SK-N-SH (cell line): ENCODE measurements at regions not wholly inside any gene's neighbourhood (a gene's known extent, or its start where the extent isn't known, plus 50 kb on each side); places are given as distances from the start of the nearest gene placed in this dataset.

Source experiments
- CTCF ChIA-PET: fragments of 300-600, 350-600 bp; formaldehyde crosslinking; extraction: SDS; loops from one replicate; lab custom pipeline; 2021; lab: Yijun Ruan, JAX
- POLR2A ChIA-PET: fragments of 350-600 bp; sonication (Branson Sonifier 250); formaldehyde crosslinking; extraction: SDS; loops from one replicate; lab custom pipeline; 2020; ENCODE audit warnings: antibody characterized with exemption, inconsistent platforms; lab: Yijun Ruan, JAX
- DNase-seq: peaks from one replicate; pipeline ENCODE4 v3.0.0; 2012
- H2AFZ ChIP-seq: fragments of 200-600 bp; sonication (generic); 2 replicates; pipeline ENCODE4 v1.8.1; 2016; ENCODE audit warnings: antibody characterized with exemption, mild to moderate bottlenecking, low read depth
- H3F3A ChIP-seq: fragments of 200-600 bp; sonication (generic); replicated peaks from 2 replicates; pipeline ENCODE3; 2016; ENCODE audit warnings: antibody characterized with exemption, mild to moderate bottlenecking; ENCODE audit not compliant: insufficient read depth
- H3K27ac ChIP-seq, 2 experiments: fragments of 200-500 bp in 1 of 2; fragments of 200-600 bp in 1 of 2; sonication (Bioruptor generic) in 1 of 2; sonication (generic), shearing (Covaris generic) in 1 of 2; 2 replicates each; pipeline versions ENCODE4 v1.5.1 to v1.6.1; 2014 to 2016; ENCODE audit warnings: low read depth in 2 of 2, inconsistent platforms in 1 of 2, low read length in 1 of 2, mild to moderate bottlenecking in 1 of 2, mixed read lengths in 1 of 2
- H3K27me3 ChIP-seq: fragments of 200-600 bp; sonication (generic), shearing (Covaris generic); 2 replicates; pipeline ENCODE4 v1.6.1; 2016; ENCODE audit warnings: mixed run types; ENCODE audit not compliant: insufficient read depth
- H3K36me3 ChIP-seq, 2 experiments: fragments of 200-500 bp in 1 of 2; fragments of 200-600 bp in 1 of 2; sonication (Bioruptor generic) in 1 of 2; sonication (generic) in 1 of 2; replicated peaks in 1 of 2; 2 replicates each; pipeline versions ENCODE3 to v1.5.1; 2014 to 2016; ENCODE audit warnings: low read length in 1 of 2, mild to moderate bottlenecking in 1 of 2; ENCODE audit not compliant: insufficient read depth in 2 of 2, control insufficient read depth in 1 of 2
- H3K4me1 ChIP-seq, 2 experiments: fragments of 200-500 bp in 1 of 2; fragments of 200-600 bp in 1 of 2; sonication (Bioruptor generic) in 1 of 2; sonication (generic), shearing (Covaris generic) in 1 of 2; 2 replicates each; pipeline versions ENCODE4 v1.5.1 to v1.6.1; 2014 to 2016; ENCODE audit warnings: low read depth in 1 of 2, low read length in 1 of 2, mixed run types in 1 of 2; ENCODE audit not compliant: insufficient read depth in 2 of 2, control insufficient read depth in 1 of 2
- H3K4me2 ChIP-seq: fragments of 200-600 bp; sonication (generic), shearing (Covaris generic); 2 replicates; pipeline ENCODE4 v1.6.1; 2017; ENCODE audit warnings: mixed run types
- H3K4me3 ChIP-seq, 2 experiments: fragments of 200-500 bp in 1 of 2; fragments of 200-600 bp in 1 of 2; sonication (Bioruptor generic) in 1 of 2; sonication (generic), shearing (Covaris generic) in 1 of 2; 2 replicates each; pipeline versions ENCODE4 v1.5.1 to v1.8.1; 2014 to 2016; ENCODE audit warnings: low read depth in 2 of 2, inconsistent platforms in 1 of 2, low read length in 1 of 2, mild to moderate bottlenecking in 1 of 2, mixed read lengths in 1 of 2, moderate library complexity in 1 of 2
- H3K79me2 ChIP-seq: fragments of 200-600 bp; sonication (generic); 2 replicates; pipeline ENCODE4 v1.8.1; 2017; ENCODE audit warnings: mild to moderate bottlenecking; ENCODE audit not compliant: insufficient read depth
- H3K9ac ChIP-seq: fragments of 200-600 bp; sonication (generic); 2 replicates; pipeline ENCODE4 v1.6.1; 2017; ENCODE audit warnings: mixed run types
- H3K9me2 ChIP-seq: fragments of 200-600 bp; sonication (generic); 2 replicates; pipeline ENCODE4 v1.6.1; 2017; ENCODE audit warnings: mixed run types
- H3K9me3 ChIP-seq: fragments of 200-600 bp; sonication (generic); 2 replicates; pipeline ENCODE4 v1.6.1; 2017; ENCODE audit warnings: mixed run types, mild to moderate bottlenecking, moderate library complexity
- H4K20me1 ChIP-seq: fragments of 200-600 bp; sonication (generic); 2 replicates; pipeline ENCODE4 v1.6.1; 2017; ENCODE audit warnings: mild to moderate bottlenecking, mixed run types; ENCODE audit not compliant: insufficient read depth
- CTCF ChIP-seq: fragments of 200-600 bp; sonication (generic); IDR thresholded peaks from 2 replicates; pipeline ENCODE4 v1.6.1; 2017; ENCODE audit warnings: antibody characterized with exemption, mild to moderate bottlenecking, moderate library complexity
- EP300 ChIP-seq, 2 experiments: IDR thresholded peaks; 2 replicates each; pipeline versions ENCODE4 v1.4.0 to v1.6.1; 2012; ENCODE audit warnings: borderline replicate concordance in 1 of 2, low read depth in 1 of 2, low read length in 1 of 2
- FOXJ3 ChIP-seq: sonication (generic); formaldehyde crosslinking; IDR thresholded peaks from 2 replicates; pipeline ENCODE4 v1.5.1; 2020; ENCODE audit warnings: mild to moderate bottlenecking, missing genetic modification reagents
- GABPA ChIP-seq: IDR thresholded peaks from 2 replicates; pipeline ENCODE4 v1.4.0; 2012; ENCODE audit warnings: low read depth, mild to moderate bottlenecking
- GATA2 ChIP-seq: sonication (generic); formaldehyde crosslinking; IDR thresholded peaks from 2 replicates; pipeline ENCODE4 v1.5.0; 2020; ENCODE audit warnings: mild to moderate bottlenecking, missing genetic modification reagents
- IRF3 ChIP-seq: fragments of 150-350 bp; IDR thresholded peaks from 2 replicates; pipeline ENCODE4 v1.6.1; 2016; ENCODE audit warnings: mild to moderate bottlenecking, low read depth, low read length
- JUND ChIP-seq: IDR thresholded peaks from 2 replicates; pipeline ENCODE4 v1.4.0; 2012
- MEF2A ChIP-seq: IDR thresholded peaks from 2 replicates; pipeline ENCODE4 v1.4.0; 2012; ENCODE audit warnings: low read depth, borderline replicate concordance
- MXI1 ChIP-seq: IDR thresholded peaks from 2 replicates; pipeline ENCODE4 v1.6.1; 2012; ENCODE audit warnings: mild to moderate bottlenecking, low read depth, low read length, improper control_type of control experiment
- NFIC ChIP-seq: IDR thresholded peaks from 2 replicates; pipeline ENCODE4 v1.4.0; 2012; ENCODE audit warnings: borderline replicate concordance
- NRF1 ChIP-seq: IDR thresholded peaks from 2 replicates; pipeline ENCODE4 v1.6.1; 2012; ENCODE audit warnings: low read depth, mild to moderate bottlenecking, low read length
- PBX3 ChIP-seq: IDR thresholded peaks from 2 replicates; pipeline ENCODE4; 2012
- RCOR1 ChIP-seq: fragments of 150-350 bp; IDR thresholded peaks from 2 replicates; pipeline ENCODE4 v1.6.1; 2017; ENCODE audit warnings: antibody characterized with exemption, low read length
- SIN3A ChIP-seq: IDR thresholded peaks from 2 replicates; pipeline ENCODE4 v1.6.1; 2012; ENCODE audit warnings: low read depth, mild to moderate bottlenecking, low read length, moderate library complexity, borderline replicate concordance
- SMC3 ChIP-seq: IDR thresholded peaks from 2 replicates; pipeline ENCODE4 v1.6.1; 2012; ENCODE audit warnings: low read depth, low read length, improper control_type of control experiment
- TCF12 ChIP-seq: IDR thresholded peaks from 2 replicates; pipeline ENCODE4 v1.4.0; 2012
- TEAD4 ChIP-seq: IDR thresholded peaks from 2 replicates; pipeline ENCODE4 v1.4.0; 2012; ENCODE audit warnings: mild to moderate bottlenecking, borderline replicate concordance; ENCODE audit not compliant: insufficient read depth
- YY1 ChIP-seq: IDR thresholded peaks from 2 replicates; pipeline ENCODE4 v1.4.0; 2012; ENCODE audit warnings: low read depth, mild to moderate bottlenecking
- WGBS: methylation state at CpG from one replicate; pipeline ENCODE4 v1.1.6; 2017; ENCODE audit warnings: low lambda C conversion rate; 5-methylcytosine and 5-hydroxymethylcytosine counted together
- TF ChIP-seq, protein P1 (sequence below): IDR thresholded peaks from 2 replicates; pipeline ENCODE4 v1.4.0; 2012; ENCODE audit warnings: low read depth
- TF ChIP-seq, protein P2 (sequence below): IDR thresholded peaks from 2 replicates; pipeline ENCODE4 v1.4.0; 2012; ENCODE audit warnings: low read depth, borderline replicate concordance
- TF ChIP-seq, protein P3 (sequence below): IDR thresholded peaks from 2 replicates; pipeline ENCODE4 v1.6.1; 2012; ENCODE audit warnings: mild to moderate bottlenecking, low read depth, low read length, moderate library complexity

- TF ChIP-seq MEF2A (no peak), IRF3 (no peak), GATA2 (CRISPR knock-in tag) (no peak), NFIC (no peak)
Observed at GRCh38 chr2:239688840-239689239, 288.0 kb upstream of the HDAC4 start (continued).

DNA sequence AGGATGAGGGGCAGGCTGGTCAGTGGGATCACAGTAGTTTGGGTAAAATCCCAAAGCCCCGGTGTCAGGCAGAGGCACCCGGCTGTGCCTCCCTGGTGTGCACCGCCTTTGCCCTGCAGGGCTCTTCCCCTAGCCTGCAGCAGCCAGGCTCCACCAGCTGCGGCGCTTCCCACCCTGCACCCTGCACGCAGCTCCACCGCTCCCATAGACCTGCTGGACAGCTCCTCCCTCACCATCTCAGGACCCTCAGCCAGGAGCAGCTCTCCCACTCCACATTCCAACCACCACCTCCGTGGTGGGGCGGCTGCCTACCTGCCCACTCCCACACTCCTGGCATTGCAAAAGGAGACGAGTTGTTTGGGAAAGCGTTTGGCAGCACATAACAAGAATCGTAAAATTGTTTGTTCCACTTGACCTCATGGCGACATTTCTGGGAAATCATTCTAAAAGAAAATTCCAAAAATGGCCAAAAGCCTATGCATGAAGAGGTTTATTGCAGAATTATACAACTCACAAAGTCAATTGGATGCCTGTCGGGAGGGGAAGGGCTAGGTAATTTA is 287.4 kb upstream of the HDAC4 start:
- ChIA-PET CTCF (no interaction called here), POLR2A (no interaction called here)
- H3K9ac ChIP-seq = no peak overlapping the region
- no peaks in the 10 kb centered on the region for H3K36me3 ChIP-seq
- H3K4me3 ChIP-seq = no peak overlapping the region
- no peaks in the 10 kb centered on the region for H3K9me2 ChIP-seq
- DNase-seq = no peak
- no peak overlapping the region for H2AFZ ChIP-seq
- TF ChIP-seq RCOR1 (no peak), GABPA (no peak), SMC3 (no peak), EP300 (IDR thresholded peaks at IDR 0.05; ENCODE audit: borderline replicate concordance in 1 of 2, low read depth in 1 of 2, low read length in 1 of 2) (no peak), TCF12 (no peak), NFIC (no peak), SIN3A (no peak), IRF3 (no peak), GATA2 (CRISPR knock-in tag) (no peak), TEAD4 (no peak), CTCF (no peak), JUND (no peak), MXI1 (no peak), PBX3 (no peak), FOXJ3 (no peak), NRF1 (no peak), YY1 (no peak)
- TF ChIP-seq, protein P1, sequence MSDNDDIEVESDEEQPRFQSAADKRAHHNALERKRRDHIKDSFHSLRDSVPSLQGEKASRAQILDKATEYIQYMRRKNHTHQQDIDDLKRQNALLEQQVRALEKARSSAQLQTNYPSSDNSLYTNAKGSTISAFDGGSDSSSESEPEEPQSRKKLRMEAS = no peak
- TF ChIP-seq, protein P2, sequence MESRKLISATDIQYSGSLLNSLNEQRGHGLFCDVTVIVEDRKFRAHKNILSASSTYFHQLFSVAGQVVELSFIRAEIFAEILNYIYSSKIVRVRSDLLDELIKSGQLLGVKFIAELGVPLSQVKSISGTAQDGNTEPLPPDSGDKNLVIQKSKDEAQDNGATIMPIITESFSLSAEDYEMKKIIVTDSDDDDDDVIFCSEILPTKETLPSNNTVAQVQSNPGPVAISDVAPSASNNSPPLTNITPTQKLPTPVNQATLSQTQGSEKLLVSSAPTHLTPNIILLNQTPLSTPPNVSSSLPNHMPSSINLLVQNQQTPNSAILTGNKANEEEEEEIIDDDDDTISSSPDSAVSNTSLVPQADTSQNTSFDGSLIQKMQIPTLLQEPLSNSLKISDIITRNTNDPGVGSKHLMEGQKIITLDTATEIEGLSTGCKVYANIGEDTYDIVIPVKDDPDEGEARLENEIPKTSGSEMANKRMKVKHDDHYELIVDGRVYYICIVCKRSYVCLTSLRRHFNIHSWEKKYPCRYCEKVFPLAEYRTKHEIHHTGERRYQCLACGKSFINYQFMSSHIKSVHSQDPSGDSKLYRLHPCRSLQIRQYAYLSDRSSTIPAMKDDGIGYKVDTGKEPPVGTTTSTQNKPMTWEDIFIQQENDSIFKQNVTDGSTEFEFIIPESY = no peak
- TF ChIP-seq, protein P3, sequence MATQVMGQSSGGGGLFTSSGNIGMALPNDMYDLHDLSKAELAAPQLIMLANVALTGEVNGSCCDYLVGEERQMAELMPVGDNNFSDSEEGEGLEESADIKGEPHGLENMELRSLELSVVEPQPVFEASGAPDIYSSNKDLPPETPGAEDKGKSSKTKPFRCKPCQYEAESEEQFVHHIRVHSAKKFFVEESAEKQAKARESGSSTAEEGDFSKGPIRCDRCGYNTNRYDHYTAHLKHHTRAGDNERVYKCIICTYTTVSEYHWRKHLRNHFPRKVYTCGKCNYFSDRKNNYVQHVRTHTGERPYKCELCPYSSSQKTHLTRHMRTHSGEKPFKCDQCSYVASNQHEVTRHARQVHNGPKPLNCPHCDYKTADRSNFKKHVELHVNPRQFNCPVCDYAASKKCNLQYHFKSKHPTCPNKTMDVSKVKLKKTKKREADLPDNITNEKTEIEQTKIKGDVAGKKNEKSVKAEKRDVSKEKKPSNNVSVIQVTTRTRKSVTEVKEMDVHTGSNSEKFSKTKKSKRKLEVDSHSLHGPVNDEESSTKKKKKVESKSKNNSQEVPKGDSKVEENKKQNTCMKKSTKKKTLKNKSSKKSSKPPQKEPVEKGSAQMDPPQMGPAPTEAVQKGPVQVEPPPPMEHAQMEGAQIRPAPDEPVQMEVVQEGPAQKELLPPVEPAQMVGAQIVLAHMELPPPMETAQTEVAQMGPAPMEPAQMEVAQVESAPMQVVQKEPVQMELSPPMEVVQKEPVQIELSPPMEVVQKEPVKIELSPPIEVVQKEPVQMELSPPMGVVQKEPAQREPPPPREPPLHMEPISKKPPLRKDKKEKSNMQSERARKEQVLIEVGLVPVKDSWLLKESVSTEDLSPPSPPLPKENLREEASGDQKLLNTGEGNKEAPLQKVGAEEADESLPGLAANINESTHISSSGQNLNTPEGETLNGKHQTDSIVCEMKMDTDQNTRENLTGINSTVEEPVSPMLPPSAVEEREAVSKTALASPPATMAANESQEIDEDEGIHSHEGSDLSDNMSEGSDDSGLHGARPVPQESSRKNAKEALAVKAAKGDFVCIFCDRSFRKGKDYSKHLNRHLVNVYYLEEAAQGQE = no peak
- H3K79me2 ChIP-seq = no peaks in the 10 kb centered on the region
- no peaks in the 10 kb centered on the region; a peak in 1 of 4 replicates for H3K4me1 ChIP-seq
- no peaks in the 10 kb centered on the region for H4K20me1 ChIP-seq
- H3K4me2 ChIP-seq = no peak overlapping the region
- H3K27ac ChIP-seq = no peak overlapping the region
- no peaks in the 10 kb centered on the region for H3K27me3 ChIP-seq
- no peaks in the 10 kb centered on the region for H3K9me3 ChIP-seq
- no peaks in the 10 kb centered on the region for H3F3A ChIP-seq
- 44% methylated on average over 13 of the region's 14 CpGs for WGBS
